Keratinocyte (primary cell): ENCODE measurements at regions not wholly inside any gene's neighbourhood (a gene's known extent, or its start where the extent isn't known, plus 50 kb on each side); places are given as distances from the start of the nearest gene placed in this dataset.

Experiments used
- DNase-seq: peaks from one replicate; pipeline ENCODE4 v3.0.0-alpha.2; 2011; ENCODE audit warnings: low read depth, missing footprints, low spot score
- FAIRE-seq: peaks from 2 replicates; lab custom pipeline; 2011; peaks lifted over from hg19 to GRCh38; lab: Jason Lieb, UNC
- H2AFZ ChIP-seq: 2 replicates; pipeline ENCODE4 v1.6.0; 2012; ENCODE audit warnings: low read length, control low read depth, inconsistent platforms; ENCODE audit not compliant: control insufficient read depth
- H3K27ac ChIP-seq: 2 replicates; pipeline ENCODE4 v1.5.1; 2011; ENCODE audit warnings: low read length; ENCODE audit not compliant: control insufficient read depth, insufficient read depth
- H3K27me3 ChIP-seq: 3 replicates; pipeline ENCODE4 v1.6.0; 2011; ENCODE audit warnings: low read length; ENCODE audit not compliant: control insufficient read depth, insufficient read depth; ENCODE audit errors: extremely low read depth
- H3K36me3 ChIP-seq, 2 experiments: 2 replicates in 1 of 2; 3 replicates in 1 of 2; pipeline ENCODE4 v1.5.1; 2011; ENCODE audit warnings: low read length in 2 of 2, mild to moderate bottlenecking in 1 of 2; ENCODE audit not compliant: control insufficient read depth in 2 of 2, insufficient read depth in 2 of 2; ENCODE audit errors: extremely low read depth in 1 of 2
- H3K4me1 ChIP-seq: 3 replicates; pipeline ENCODE4 v1.5.1; 2011; ENCODE audit warnings: low read length; ENCODE audit not compliant: control insufficient read depth, insufficient read depth; ENCODE audit errors: extremely low read depth
- H3K4me2 ChIP-seq: 3 replicates; pipeline ENCODE4 v1.6.0; 2011; ENCODE audit warnings: low read depth, low read length; ENCODE audit not compliant: control insufficient read depth, insufficient read depth; ENCODE audit errors: extremely low read depth
- H3K4me3 ChIP-seq, 3 experiments: fragments of 200-600 bp in 1 of 3; sonication (generic) in 1 of 3; 2 replicates in 2 of 3; 3 replicates in 1 of 3; pipeline ENCODE4 v1.5.1; 2011 to 2016; ENCODE audit warnings: low read length in 3 of 3, mild to moderate bottlenecking in 3 of 3, control low read depth in 2 of 3, inconsistent platforms in 1 of 3, low read depth in 1 of 3, mixed read lengths in 1 of 3, mixed run types in 1 of 3, moderate library complexity in 1 of 3; ENCODE audit not compliant: control insufficient read depth in 2 of 3, insufficient read depth in 2 of 3; ENCODE audit errors: extremely low read depth in 1 of 3
- H3K79me2 ChIP-seq: 2 replicates; pipeline ENCODE4 v1.6.0; 2012; ENCODE audit warnings: low read length; ENCODE audit not compliant: control insufficient read depth, insufficient read depth
- H3K9ac ChIP-seq: 3 replicates; pipeline ENCODE4 v1.6.0; 2011; ENCODE audit warnings: low read length; ENCODE audit not compliant: control insufficient read depth, insufficient read depth; ENCODE audit errors: extremely low read depth
- H3K9me1 ChIP-seq: 3 replicates; pipeline ENCODE4 v1.6.0; 2011; ENCODE audit warnings: low read length; ENCODE audit not compliant: control insufficient read depth, insufficient read depth; ENCODE audit errors: extremely low read depth
- H3K9me3 ChIP-seq: 2 replicates; pipeline ENCODE4 v1.5.1; 2012; ENCODE audit warnings: low read depth, low read length; ENCODE audit not compliant: control insufficient read depth
- H4K20me1 ChIP-seq: 3 replicates; pipeline ENCODE4 v1.6.0; 2011; ENCODE audit warnings: low read length; ENCODE audit not compliant: control insufficient read depth, insufficient read depth; ENCODE audit errors: extremely low read depth
- CTCF ChIP-seq, 3 experiments: IDR thresholded peaks in 1 of 3; conservative IDR thresholded peaks in 1 of 3; optimal IDR thresholded peaks in 1 of 3; 2 replicates in 2 of 3; 3 replicates in 1 of 3; pipeline versions ENCODE3 to v1.5.1; 2011; ENCODE audit warnings: low read length in 3 of 3, mild to moderate bottlenecking in 3 of 3, moderate library complexity in 2 of 3, control low read depth in 1 of 3, inconsistent platforms in 1 of 3; ENCODE audit not compliant: insufficient read depth in 2 of 3; ENCODE audit errors: extremely low read depth in 1 of 3
- EZH2 ChIP-seq: IDR thresholded peaks from one replicate; pipeline ENCODE4 v1.6.1; 2012; ENCODE audit warnings: inconsistent platforms, mild to moderate bottlenecking, low read length, moderate library complexity
- dilution Hi-C: fragments of 300-500 bp; cut with MboI; formaldehyde crosslinking; loops from one replicate; pipeline ENCODE4 v1.7.0; 2020; ENCODE audit warnings: low sequenced_read_pairs; ENCODE audit not compliant: extremely low pct_ligation_motif_present

- dilution Hi-C loops, result no loop called here
- Histone ChIP-seq H3K9me1 (no peaks in the 10 kb centered on the region), H2AFZ (no peak overlapping the region), H3K79me2 (no peaks in the 10 kb centered on the region), H3K9me3 (no peaks in the 10 kb centered on the region), H3K27ac (no peak overlapping the region), H3K4me2 (no peak overlapping the region), H4K20me1 (no peaks in the 10 kb centered on the region), H3K27me3 (peaks cover 2% of the 10 kb centered on the region), H3K36me3 (no peaks in the 10 kb centered on the region), H3K4me3 (no peak overlapping the region), H3K9ac (no peak overlapping the region), H3K4me1 (peaks cover 2% of the 10 kb centered on the region)
- no peak for DNase-seq
- TF ChIP-seq EZH2 (no peak), CTCF (optimal IDR thresholded peaks at IDR 0.05 in 1 of 3, IDR thresholded peaks at IDR 0.05 in 1 of 3, conservative IDR thresholded peaks at IDR 0.05 in 1 of 3; ENCODE audit: extremely low read depth in 1 of 3, insufficient read depth in 2 of 3, low read length in 3 of 3) (no peak)
- no peak for FAIRE-seq
Measured at GRCh38 chr3:72606005-72606800, 242.0 kb downstream of the SHQ1 start.

DNA sequence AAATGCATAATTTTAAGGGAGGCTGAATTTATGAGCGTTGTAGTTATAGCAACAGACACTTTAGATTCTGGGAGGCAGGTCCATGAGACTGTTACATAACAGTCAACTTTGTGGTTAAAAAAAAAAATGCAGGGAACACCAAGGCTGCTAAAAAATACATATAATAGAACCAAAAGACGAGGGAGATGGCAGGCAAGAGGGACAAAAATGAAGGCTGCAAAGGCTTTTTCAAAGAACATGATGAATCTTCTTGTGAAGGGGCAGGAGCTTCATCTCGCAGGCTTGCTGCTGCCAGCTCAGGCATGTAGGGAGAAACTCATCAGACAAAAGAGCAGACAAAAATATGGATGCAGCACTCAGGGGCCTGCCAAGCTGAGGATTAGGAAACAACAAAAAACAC, 243.9 kb downstream of the SHQ1 start:
- dilution Hi-C loops, result no loop called here

More for the DNA sequence above, 243.9 kb downstream of the SHQ1 start:
- FAIRE-seq, result peak; percentile 60
- no peak overlapping the region for H3K4me3 ChIP-seq
- no peaks in the 10 kb centered on the region for H4K20me1 ChIP-seq
- peaks cover 2% of the 10 kb centered on the region for H3K4me1 ChIP-seq
- no peak overlapping the region for H3K4me2 ChIP-seq
- no peak for DNase-seq
- no peak overlapping the region for H3K9ac ChIP-seq
- no peaks in the 10 kb centered on the region for H3K79me2 ChIP-seq
- H3K36me3 ChIP-seq, result no peaks in the 10 kb centered on the region
- TF ChIP-seq EZH2 (no peak), CTCF (optimal IDR thresholded peaks at IDR 0.05 in 1 of 3, IDR thresholded peaks at IDR 0.05 in 1 of 3, conservative IDR thresholded peaks at IDR 0.05 in 1 of 3; ENCODE audit: extremely low read depth in 1 of 3, insufficient read depth in 2 of 3, low read length in 3 of 3) (no peak)
- H3K27ac ChIP-seq, result no peak overlapping the region
- H3K9me3 ChIP-seq, result no peaks in the 10 kb centered on the region
- H3K27me3 ChIP-seq, result peaks cover 11% of the 10 kb centered on the region
- H3K9me1 ChIP-seq, result no peaks in the 10 kb centered on the region
- no peak overlapping the region for H2AFZ ChIP-seq
